K562 (cell line): ENCODE measurements at regions not wholly inside any gene's neighbourhood (a gene's known extent, or its start where the extent isn't known, plus 50 kb on each side); places are given as distances from the start of the nearest gene placed in this dataset.

Experiments
- ATAC-seq: fragments of 200-7000 bp; cut with Tn5 transposase; 3 replicates; pipeline ENCODE4 v1.9.1; 2020; ENCODE audit warnings: moderate library complexity
- BruUV-seq: library from RNA; stranded (reverse); fragments of 400-500 nt; replicated peaks from 2 replicates; lab custom pipeline; 2021; lab: Mats Ljungman, UMichigan
- CTCF ChIA-PET: fragments of 300-600 bp; formaldehyde crosslinking; extraction: SDS; loops from one replicate; lab custom pipeline; 2021; ENCODE audit warnings: low intra/inter-chr PET ratio; lab: Yijun Ruan, JAX
- POLR2A ChIA-PET: fragments of 300-600, 350-650 bp; sonication (Branson Sonifier 250); formaldehyde crosslinking; extraction: SDS; loops from one replicate; lab custom pipeline; 2021; ENCODE audit warnings: antibody characterized with exemption, inconsistent platforms; lab: Yijun Ruan, JAX
- DNase-seq, 4 experiments: peaks; one replicate each; pipeline versions ENCODE4 v3.0.0 to v3.0.0-alpha.2; 2011 to 2018; ENCODE audit warnings: low spot score in 3 of 4, mixed read lengths in 3 of 4; ENCODE audit errors: extremely low read depth in 1 of 4
- FAIRE-seq: peaks from 2 replicates; lab custom pipeline; 2011; peaks lifted over from hg19 to GRCh38; lab: Jason Lieb, UNC
- H2AFZ ChIP-seq: 2 replicates; pipeline ENCODE4 v1.6.0; 2011; ENCODE audit warnings: low read depth, low read length, control low read depth, inconsistent platforms
- H3K27ac ChIP-seq: fragments of 200-600 bp; 3 replicates; pipeline ENCODE4 v1.8.0; 2011; ENCODE audit warnings: low read depth, mild to moderate bottlenecking, control low read depth, inconsistent platforms, low read length, moderate library complexity, mixed read lengths; ENCODE audit errors: extremely low read depth
- H3K27me3 ChIP-seq, 2 experiments: fragments of 300-600 bp in 1 of 2; 2 replicates in 1 of 2; 3 replicates in 1 of 2; pipeline versions ENCODE4 v1.6.0 to v1.8.0; 2011; ENCODE audit warnings: inconsistent platforms in 2 of 2, low read length in 2 of 2, mild to moderate bottlenecking in 1 of 2, mixed read lengths in 1 of 2, moderate library complexity in 1 of 2; ENCODE audit not compliant: control insufficient read depth in 2 of 2, insufficient read depth in 2 of 2
- H3K36me3 ChIP-seq: fragments of 300-600 bp; 3 replicates; pipeline ENCODE4 v1.8.0; 2011; ENCODE audit warnings: mild to moderate bottlenecking, low read length, inconsistent platforms; ENCODE audit not compliant: control insufficient read depth, insufficient read depth
- H3K4me1 ChIP-seq, 2 experiments: fragments of 200-600 bp in 1 of 2; replicated peaks in 1 of 2; 2 replicates in 1 of 2; 3 replicates in 1 of 2; pipeline versions ENCODE4 v1.5.1 to v1.8.0; 2011; ENCODE audit warnings: inconsistent platforms in 2 of 2, low read length in 2 of 2, mild to moderate bottlenecking in 1 of 2, mixed read lengths in 1 of 2, moderate library complexity in 1 of 2; ENCODE audit not compliant: control insufficient read depth in 2 of 2, insufficient read depth in 2 of 2
- H3K4me2 ChIP-seq: 2 replicates; pipeline ENCODE4 v1.6.1; 2011; ENCODE audit warnings: low read length, control low read depth, inconsistent platforms, mixed read lengths; ENCODE audit not compliant: insufficient read depth
- H3K4me3 ChIP-seq: fragments of 200-600 bp; sonication (generic), shearing (Covaris generic); 2 replicates; pipeline ENCODE4 v1.5.1; 2016; ENCODE audit warnings: control low read depth, inconsistent platforms
- H3K79me2 ChIP-seq: fragments of 200-600 bp; 3 replicates; pipeline ENCODE4 v1.8.0; 2011; ENCODE audit warnings: low read length, inconsistent platforms; ENCODE audit not compliant: control insufficient read depth, insufficient read depth
- H3K9ac ChIP-seq, 2 experiments: 2 replicates each; pipeline versions ENCODE4 v1.6.0 to v1.6.1; 2011; ENCODE audit warnings: low read depth in 2 of 2, low read length in 2 of 2, control low read depth in 1 of 2, inconsistent platforms in 1 of 2, mild to moderate bottlenecking in 1 of 2, mixed read lengths in 1 of 2; ENCODE audit not compliant: insufficient read depth in 1 of 2
- H3K9me1 ChIP-seq: one replicate; pipeline ENCODE4 v1.6.0; 2011; ENCODE audit warnings: inconsistent platforms, mild to moderate bottlenecking, low read length, moderate library complexity; ENCODE audit not compliant: control insufficient read depth, insufficient read depth
- H3K9me3 ChIP-seq: replicated peaks from 2 replicates; pipeline ENCODE4 v1.5.1; 2011; ENCODE audit warnings: low read depth, low read length, inconsistent platforms; ENCODE audit not compliant: control insufficient read depth, insufficient read depth
- H4K20me1 ChIP-seq: replicated peaks from 2 replicates; pipeline ENCODE4 v1.6.1; 2011; ENCODE audit warnings: low read length, inconsistent platforms, mixed read lengths; ENCODE audit not compliant: control insufficient read depth, insufficient read depth
- C11orf30 ChIP-seq: fragments of 450-650 bp; IDR thresholded peaks from 2 replicates; pipeline ENCODE4 v1.6.1; 2016; ENCODE audit warnings: low read depth, mild to moderate bottlenecking
- CEBPG ChIP-seq, 3 experiments: fragments of 200-800 bp in 1 of 3; sonication (Bioruptor generic) in 1 of 3; sonication (generic) in 1 of 3; formaldehyde crosslinking in 1 of 3; IDR thresholded peaks in 2 of 3; conservative IDR thresholded peaks in 1 of 3; 2 replicates each; pipeline versions ENCODE4 v1.6.1 to v1.8.0; 2016 to 2022; ENCODE audit warnings: missing compliant biosample characterization in 2 of 3, missing genetic modification characterization in 2 of 3, mild to moderate bottlenecking in 1 of 3, missing genetic modification reagents in 1 of 3
- KLF1 ChIP-seq: fragments of 450-650 bp; IDR thresholded peaks from 2 replicates; pipeline ENCODE4 v1.6.1; 2016; ENCODE audit warnings: missing genetic modification characterization, missing compliant biosample characterization
- L3MBTL2 ChIP-seq: fragments of 450-650 bp; IDR thresholded peaks from 2 replicates; pipeline ENCODE4 v1.6.1; 2016; ENCODE audit warnings: mild to moderate bottlenecking, moderate library complexity
- SFPQ ChIP-seq: fragments of 200-400 bp; formaldehyde crosslinking; IDR thresholded peaks from 2 replicates; pipeline ENCODE4 v1.6.1; 2017; ENCODE audit warnings: mild to moderate bottlenecking, low read depth, low read length, moderate library complexity
- SP1 ChIP-seq: sonication (generic); formaldehyde crosslinking; IDR thresholded peaks from 2 replicates; pipeline ENCODE4 v1.8.1; 2022; ENCODE audit warnings: mild to moderate bottlenecking, missing genetic modification reagents
- YY1 ChIP-seq, 3 experiments: IDR thresholded peaks; 2 replicates each; pipeline ENCODE4 v1.6.1; 2011; ENCODE audit warnings: low read length in 2 of 3, mild to moderate bottlenecking in 2 of 3, moderate library complexity in 2 of 3, borderline replicate concordance in 1 of 3, control low read depth in 1 of 3, low read depth in 1 of 3; ENCODE audit not compliant: insufficient read depth in 3 of 3, insufficient replicate concordance in 2 of 3, control insufficient read depth in 1 of 3, insufficient read length in 1 of 3; ENCODE audit errors: extremely low read depth in 1 of 3
- whole genome bisulfite sequencing: fragments of 100-300 bp; shearing (Covaris generic); methylation state at CpG from one replicate; pipeline ENCODE4 v1.1.6; 2016; ENCODE audit warnings: low coverage, mixed read lengths; ENCODE audit not compliant: insufficient coverage; ENCODE audit errors: missing lambda C conversion rate; 5-methylcytosine and 5-hydroxymethylcytosine counted together
- in situ Hi-C: fragments of 300-500 bp; cut with MboI; formaldehyde crosslinking; loops from 4 replicates; pipeline ENCODE4 v1.15.0; 2018; ENCODE audit warnings: inconsistent platforms, mixed read lengths
- intact Hi-C: fragments of 100-400 bp; cut with micrococcal nuclease; formaldehyde crosslinking; loops from 2 replicates; pipeline ENCODE4 v1.14.2; 2022

- no peak overlapping the region for H2AFZ ChIP-seq
- WGBS: 2% methylated on average over 13 of the region's 13 CpGs
- DNase-seq (no peak), ATAC-seq (no peak), FAIRE-seq (no peak)
- no peaks in the 10 kb centered on the region for H4K20me1 ChIP-seq
- no peaks in the 10 kb centered on the region for H3K36me3 ChIP-seq
- H3K9me3 ChIP-seq: no peaks in the 10 kb centered on the region
- in situ Hi-C loops: no loop called here
- H3K9me1 ChIP-seq: no peaks in the 10 kb centered on the region
- peaks cover 0 to 4% of the 10 kb centered on the region in 2 experiments; a peak in 1 of 5 replicates for H3K4me1 ChIP-seq
- no TSS peak for BruUV-seq
- TF ChIP-seq SFPQ (no peak), YY1 (IDR thresholded peaks at IDR 0.05; ENCODE audit: borderline replicate concordance in 1 of 3, control insufficient read depth in 1 of 3, extremely low read depth in 1 of 3, insufficient read depth in 3 of 3, insufficient read length in 1 of 3, insufficient replicate concordance in 2 of 3, low read depth in 1 of 3, low read length in 2 of 3) (no peak), CEBPG (CRISPR knock-in tag; IDR thresholded peaks at IDR 0.05) (no peak), CEBPG (tag; conservative IDR thresholded peaks at IDR 0.05 in 1 of 2, IDR thresholded peaks at IDR 0.05 in 1 of 2) (no peak), KLF1 (tag) (no peak), C11orf30 (no peak), L3MBTL2 (no peak), SP1 (CRISPR knock-in tag) (no peak)
- TF ChIP-seq, all 486 proteins: peak for 0
- no peak overlapping the region for H3K9ac ChIP-seq
- intact Hi-C loops: no loop called here
- H3K4me3 ChIP-seq: no peak overlapping the region
- peaks cover 0 to 9% of the 10 kb centered on the region in 2 experiments; a peak in 3 of 5 replicates for H3K27me3 ChIP-seq
- H3K4me2 ChIP-seq: no peak overlapping the region
- no peaks in the 10 kb centered on the region for H3K79me2 ChIP-seq
- no peak overlapping the region for H3K27ac ChIP-seq
- CTCF ChIA-PET: no interaction called here
- POLR2A ChIA-PET: no interaction called here
Observed at GRCh38 chr1:208349694-208350330, 105.6 kb upstream of the PLXNA2 start.
